H1 (cell line): ENCODE measurements at regions not wholly inside any gene's neighbourhood (a gene's known extent, or its start where the extent isn't known, plus 50 kb on each side); places are given as distances from the start of the nearest gene placed in this dataset.

ENCODE experiments used
- CTCF ChIA-PET: fragments of 300-600 bp; sonication (Branson Sonifier 250); formaldehyde crosslinking; loops from one replicate; lab custom pipeline; 2021; ENCODE audit not compliant: partially characterized antibody; lab: Charles Lee
- POLR2A ChIA-PET: fragments of 300-600 bp; sonication (Branson Sonifier 250); formaldehyde crosslinking; loops from one replicate; lab custom pipeline; 2021; ENCODE audit warnings: inconsistent platforms; ENCODE audit not compliant: partially characterized antibody; lab: Charles Lee
- DNase-seq, 2 experiments: peaks; one replicate each; pipeline versions ENCODE4 v3.0.0 to v3.0.0-alpha.2; 2010 to 2022; ENCODE audit warnings: low spot score in 2 of 2, low read depth in 1 of 2, mixed read lengths in 1 of 2
- FAIRE-seq: peaks from 2 replicates; lab custom pipeline; 2011; peaks lifted over from hg19 to GRCh38; lab: Jason Lieb, UNC
- H2AFZ ChIP-seq: 2 replicates; pipeline ENCODE4 v1.8.1; 2012; ENCODE audit warnings: low read length, inconsistent platforms
- H2AK5ac ChIP-seq: 2 replicates; pipeline ENCODE4 v1.6.1; 2013; ENCODE audit warnings: low read depth, low read length
- H2BK120ac ChIP-seq: replicated peaks from 2 replicates; pipeline ENCODE3; 2013; ENCODE audit warnings: low read depth, low read length, inconsistent platforms
- H2BK12ac ChIP-seq: 2 replicates; pipeline ENCODE4 v1.6.1; 2013; ENCODE audit warnings: low read depth, low read length
- H2BK15ac ChIP-seq: 2 replicates; pipeline ENCODE4 v1.6.1; 2013; ENCODE audit warnings: low read length
- H2BK20ac ChIP-seq: 2 replicates; pipeline ENCODE4 v1.6.1; 2013; ENCODE audit warnings: low read length
- H2BK5ac ChIP-seq: 2 replicates; pipeline ENCODE4 v1.6.1; 2013; ENCODE audit warnings: low read depth, low read length
- H3K14ac ChIP-seq: 2 replicates; pipeline ENCODE4 v1.6.1; 2013; ENCODE audit warnings: inconsistent platforms; ENCODE audit not compliant: insufficient read length
- H3K18ac ChIP-seq: 2 replicates; pipeline ENCODE4 v1.6.1; 2013; ENCODE audit warnings: low read length; ENCODE audit errors: extremely low read depth
- H3K23ac ChIP-seq: 2 replicates; pipeline ENCODE4 v1.6.1; 2013; ENCODE audit warnings: inconsistent platforms; ENCODE audit not compliant: insufficient read length
- H3K23me2 ChIP-seq: 2 replicates; pipeline ENCODE4 v1.6.1; 2013; ENCODE audit warnings: low read depth, low read length
- H3K27ac ChIP-seq: 2 replicates; pipeline ENCODE4 v1.6.1; 2011; ENCODE audit warnings: low read depth, low read length, inconsistent platforms
- H3K27me3 ChIP-seq, 4 experiments: replicated peaks in 1 of 4; 1 replicate in 1 of 4; 2 replicates in 3 of 4; pipeline versions ENCODE4 v1.6.1 to v1.8.1; 2011 to 2013; ENCODE audit warnings: low read length in 3 of 4, mild to moderate bottlenecking in 3 of 4, inconsistent platforms in 2 of 4, mixed read lengths in 2 of 4, moderate library complexity in 1 of 4; ENCODE audit not compliant: control insufficient read depth in 3 of 4, insufficient read depth in 3 of 4; ENCODE audit errors: extremely low read depth in 1 of 4
- H3K36me3 ChIP-seq, 4 experiments: 2 replicates each; pipeline versions ENCODE4 v1.6.1 to v1.8.1; 2011 to 2013; ENCODE audit warnings: mild to moderate bottlenecking in 4 of 4, low read length in 3 of 4, moderate library complexity in 2 of 4, control low read depth in 1 of 4, inconsistent platforms in 1 of 4; ENCODE audit not compliant: insufficient read depth in 4 of 4, control insufficient read depth in 2 of 4
- H3K4ac ChIP-seq: replicated peaks from 2 replicates; pipeline ENCODE3; 2013; ENCODE audit warnings: low read length, low read depth, mixed read lengths, inconsistent platforms; ENCODE audit not compliant: insufficient read length
- H3K4me1 ChIP-seq, 4 experiments: replicated peaks in 1 of 4; 1 replicate in 1 of 4; 2 replicates in 3 of 4; pipeline versions ENCODE4 v1.6.1 to v1.8.1; 2011 to 2013; ENCODE audit warnings: low read length in 3 of 4, inconsistent platforms in 2 of 4, mixed read lengths in 1 of 4; ENCODE audit not compliant: insufficient read depth in 4 of 4, control insufficient read depth in 3 of 4
- H3K4me2 ChIP-seq, 2 experiments: 2 replicates each; pipeline versions ENCODE4 v1.6.1 to v1.8.1; 2011 to 2013; ENCODE audit warnings: low read depth in 2 of 2, low read length in 2 of 2, control low read depth in 1 of 2, inconsistent platforms in 1 of 2, mild to moderate bottlenecking in 1 of 2; ENCODE audit not compliant: insufficient read depth in 1 of 2
- H3K4me3 ChIP-seq, 4 experiments: fragments of 200-600, 300-600 bp in 1 of 4; sonication (generic), shearing (Covaris generic), sonication (Bioruptor Twin) in 1 of 4; 2 replicates each; pipeline versions ENCODE4 v1.5.1 to v1.8.1; 2011 to 2016; ENCODE audit warnings: low read length in 4 of 4, low read depth in 3 of 4, control low read depth in 2 of 4, inconsistent platforms in 2 of 4, mild to moderate bottlenecking in 2 of 4, mixed read lengths in 1 of 4, moderate library complexity in 1 of 4; ENCODE audit not compliant: insufficient read depth in 2 of 4; ENCODE audit errors: extremely low read depth in 1 of 4
- H3K56ac ChIP-seq: replicated peaks from 2 replicates; pipeline ENCODE3; 2013; ENCODE audit warnings: low read depth, mild to moderate bottlenecking, mixed read lengths, low read length, inconsistent platforms; ENCODE audit not compliant: insufficient read length
- H3K79me1 ChIP-seq: 2 replicates; pipeline ENCODE4 v1.6.1; 2013; ENCODE audit warnings: low read depth, low read length, control low read depth
- H3K79me2 ChIP-seq, 2 experiments: 2 replicates each; pipeline versions ENCODE4 v1.6.1 to v1.8.1; 2012 to 2013; ENCODE audit warnings: low read length in 2 of 2, mild to moderate bottlenecking in 2 of 2, inconsistent platforms in 1 of 2; ENCODE audit not compliant: insufficient read depth in 2 of 2, control insufficient read depth in 1 of 2
- H3K9ac ChIP-seq, 4 experiments: replicated peaks in 1 of 4; 1 replicate in 1 of 4; 2 replicates in 3 of 4; pipeline versions ENCODE4 v1.6.1 to v1.8.1; 2011 to 2013; ENCODE audit warnings: low read depth in 3 of 4, low read length in 3 of 4, control low read depth in 2 of 4, mild to moderate bottlenecking in 2 of 4, moderate library complexity in 2 of 4, inconsistent platforms in 1 of 4; ENCODE audit errors: extremely low read depth in 1 of 4
- H3K9me3 ChIP-seq, 2 experiments: 2 replicates each; pipeline versions ENCODE4 v1.6.1 to v1.8.1; 2012 to 2013; ENCODE audit warnings: mild to moderate bottlenecking in 2 of 2, moderate library complexity in 2 of 2, control low read depth in 1 of 2, inconsistent platforms in 1 of 2, low read depth in 1 of 2, low read length in 1 of 2, mixed read lengths in 1 of 2; ENCODE audit not compliant: insufficient read depth in 2 of 2
- H4K20me1 ChIP-seq, 2 experiments: replicated peaks in 1 of 2; 2 replicates each; pipeline versions ENCODE3 to v1.8.1; 2011 to 2013; ENCODE audit warnings: inconsistent platforms in 2 of 2, low read length in 2 of 2, mild to moderate bottlenecking in 1 of 2; ENCODE audit not compliant: insufficient read depth in 2 of 2, control insufficient read depth in 1 of 2
- H4K5ac ChIP-seq: 2 replicates; pipeline ENCODE4 v1.6.1; 2013; ENCODE audit warnings: low read length, low read depth, mixed read lengths, inconsistent platforms; ENCODE audit not compliant: insufficient read length
- H4K8ac ChIP-seq: 2 replicates; pipeline ENCODE4 v1.8.0; 2013; ENCODE audit warnings: mild to moderate bottlenecking, moderate library complexity, low read length, inconsistent platforms; ENCODE audit not compliant: insufficient read depth; ENCODE audit errors: extremely low read depth
- H4K91ac ChIP-seq: replicated peaks from 2 replicates; pipeline ENCODE3; 2013; ENCODE audit warnings: low read length, mixed read lengths, inconsistent platforms; ENCODE audit not compliant: insufficient read length
- PHF8 ChIP-seq: fragments of 200-600 bp; sonication (generic); conservative IDR thresholded peaks from 2 replicates; pipeline ENCODE4 v1.7.1; 2012; ENCODE audit warnings: low read depth, mild to moderate bottlenecking, inconsistent platforms, low read length, moderate library complexity
- SIX5 ChIP-seq: IDR thresholded peaks from 2 replicates; pipeline ENCODE4 v1.6.1; 2011; ENCODE audit warnings: mild to moderate bottlenecking, low read depth, low read length
- SUZ12 ChIP-seq: fragments of 200-600 bp; sonication (generic); IDR thresholded peaks from 2 replicates; pipeline ENCODE4 v1.6.1; 2012; ENCODE audit warnings: mild to moderate bottlenecking, inconsistent platforms, low read length, moderate library complexity, mixed read lengths
- TCF12 ChIP-seq: IDR thresholded peaks from 2 replicates; pipeline ENCODE4 v1.6.1; 2011; ENCODE audit warnings: low read depth, mild to moderate bottlenecking, low read length
- WGBS, 2 experiments: shearing (Covaris generic) in 1 of 2; methylation state at CpG; one replicate each; pipeline versions ENCODE4 v1.1.6 to v1.1.7; 2013 to 2015; ENCODE audit warnings: low lambda C conversion rate in 2 of 2, mixed read lengths in 2 of 2, inconsistent platforms in 1 of 2, low coverage in 1 of 2, missing lambda C conversion rate in 1 of 2; ENCODE audit not compliant: insufficient replicate concordance in 2 of 2, insufficient coverage in 1 of 2, insufficient read length in 1 of 2; ENCODE audit errors: extremely low coverage in 1 of 2, missing lambda C conversion rate in 1 of 2; 5-methylcytosine and 5-hydroxymethylcytosine counted together
- TF ChIP-seq, protein P1 (sequence below): IDR thresholded peaks from 2 replicates; pipeline ENCODE4 v1.6.1; 2011; ENCODE audit warnings: low read length, improper control_type of control experiment

- Histone ChIP-seq H3K23ac (no peak overlapping the region), H3K56ac (no peak overlapping the region), H2AK5ac (no peak overlapping the region), H2BK120ac (no peak overlapping the region), H3K14ac (no peak overlapping the region), H2BK15ac (no peak overlapping the region), H3K27ac (no peak overlapping the region), H3K9me3 (no peaks in the 10 kb centered on the region), H3K9ac (no peak overlapping the region), H4K8ac (no peak overlapping the region), H4K91ac (no peak overlapping the region), H3K27me3 (no peaks in the 10 kb centered on the region), H3K4me2 (no peak overlapping the region), H3K4me3 (no peak overlapping the region), H3K79me1 (no peaks in the 10 kb centered on the region), H3K79me2 (no peaks in the 10 kb centered on the region), H3K36me3 (no peaks in the 10 kb centered on the region), H3K4me1 (no peaks in the 10 kb centered on the region), H2BK5ac (no peak overlapping the region), H3K4ac (no peak overlapping the region), H4K5ac (no peak overlapping the region), H3K18ac (no peak overlapping the region), H2BK12ac (no peak overlapping the region), H3K23me2 (no peaks in the 10 kb centered on the region), H2BK20ac (no peak overlapping the region), H2AFZ (0 out of 2 replicates have a peak overlapping the region, but pooled peaks have one; percentile 82), H4K20me1 (no peaks in the 10 kb centered on the region)
- POLR2A ChIA-PET: no interaction called here
- DNase-seq: no peak
- 100% methylated on average over 2 of the region's 2 CpGs; no CpG with 5 or more reads in 1 of the 2 experiments for WGBS, 2 experiments
- CTCF ChIA-PET: interaction anchor here (1.1 kb wide), 1 partner anchor 17 kb away, joined by 3 read pairs; no protein-coding TSS in a partner anchor
- no peak for FAIRE-seq
- TF ChIP-seq SUZ12: no peak
- no peak for TF ChIP-seq TCF12
- TF ChIP-seq, protein P1, sequence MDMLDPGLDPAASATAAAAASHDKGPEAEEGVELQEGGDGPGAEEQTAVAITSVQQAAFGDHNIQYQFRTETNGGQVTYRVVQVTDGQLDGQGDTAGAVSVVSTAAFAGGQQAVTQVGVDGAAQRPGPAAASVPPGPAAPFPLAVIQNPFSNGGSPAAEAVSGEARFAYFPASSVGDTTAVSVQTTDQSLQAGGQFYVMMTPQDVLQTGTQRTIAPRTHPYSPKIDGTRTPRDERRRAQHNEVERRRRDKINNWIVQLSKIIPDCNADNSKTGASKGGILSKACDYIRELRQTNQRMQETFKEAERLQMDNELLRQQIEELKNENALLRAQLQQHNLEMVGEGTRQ: no peak
- TF ChIP-seq PHF8: no peak
- no peak for TF ChIP-seq SIX5
These were observed 398.6 kb upstream of the ANO5 start for GRCh38 chr11:21794306-21794705.
